Muscle of arm (tissue), 1 donor: ENCODE measurements at regions not wholly inside any gene's neighbourhood (a gene's known extent, or its start where the extent isn't known, plus 50 kb on each side); places are given as distances from the start of the nearest gene placed in this dataset.
"Not testable (repeated sequence)": the region's sequence is repeated elsewhere in the genome, so short reads cannot be mapped to it uniquely, and the experiment has no call there.

Experiments used
- DNase-seq: peaks from one replicate; pipeline ENCODE4 v3.0.0-alpha.2; 2013

DNA sequence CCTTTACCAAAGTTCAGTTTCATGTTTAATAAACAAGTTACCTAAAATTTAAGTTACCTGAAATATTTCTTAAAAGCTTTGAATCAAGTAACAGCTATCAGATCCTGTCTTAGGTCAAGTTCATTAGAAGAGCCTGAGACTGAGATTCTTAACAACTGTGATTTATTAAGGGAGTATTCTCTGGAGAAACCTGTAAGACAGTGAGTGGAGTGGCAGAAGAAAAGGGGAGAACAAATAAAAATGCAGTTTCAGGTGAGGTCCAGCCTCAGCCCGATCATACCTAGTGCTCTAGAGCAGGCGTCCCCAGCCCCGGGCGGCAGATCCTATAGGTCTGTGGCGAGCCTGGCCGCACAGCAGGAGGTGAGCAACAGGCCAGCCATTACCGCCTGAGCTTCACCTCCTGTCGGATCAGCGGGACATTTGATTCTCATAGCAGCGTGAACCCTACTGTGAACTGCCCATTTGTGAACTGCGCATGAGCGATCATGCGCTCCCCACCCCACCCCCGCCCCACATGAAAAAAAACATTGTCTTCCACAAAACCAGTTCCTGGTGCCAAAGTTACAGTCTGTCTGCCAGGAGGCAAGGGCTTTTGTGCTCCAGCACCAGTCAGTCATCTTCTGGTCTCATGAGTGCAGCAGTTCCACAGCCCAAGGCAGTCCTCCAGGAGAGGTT, 59.2 kb upstream of the ADGRB3 start:
- DNase-seq = peak; percentile 4

DNA sequence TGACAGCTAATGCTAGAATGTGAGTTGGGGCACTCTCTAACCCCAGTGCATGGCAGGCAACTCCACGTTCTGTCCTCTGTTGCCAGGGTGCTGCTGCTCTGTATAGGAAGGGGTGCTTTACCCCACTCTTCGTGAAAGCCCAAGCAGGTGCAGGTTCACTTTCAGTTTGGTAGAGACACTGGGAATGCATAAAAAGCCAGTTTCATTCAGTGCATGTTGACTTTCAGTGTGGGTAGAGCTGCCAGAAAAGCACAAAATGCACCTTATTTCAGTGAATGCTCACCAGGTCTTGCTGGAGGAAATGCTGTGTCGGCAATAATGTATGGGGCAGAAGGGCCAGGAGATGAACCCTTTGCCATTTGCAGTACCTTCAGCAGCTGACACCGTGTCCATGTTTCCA, 62.1 kb upstream of the ADGRB3 start:
- no peak for DNase-seq

DNA sequence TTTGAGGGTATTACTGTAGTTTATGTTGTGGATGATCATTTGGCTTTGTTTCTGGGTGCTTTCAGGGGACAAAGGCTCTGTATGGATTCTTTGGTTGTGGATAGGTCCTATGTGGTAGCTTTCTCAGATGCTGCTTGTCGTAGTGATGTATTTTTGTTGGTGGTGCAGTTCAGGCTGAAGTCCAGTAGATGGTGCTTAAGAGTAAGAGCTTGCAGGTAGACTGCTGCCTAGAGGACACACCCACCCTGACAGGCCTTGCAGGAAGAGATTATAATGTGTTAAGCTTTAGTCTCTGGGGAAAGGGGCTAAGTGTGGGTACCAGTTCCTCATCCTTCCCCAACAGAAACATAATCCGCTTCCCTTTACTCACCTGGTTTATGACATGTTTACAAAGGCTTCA, 62.6 kb upstream of the ADGRB3 start:
- DNase-seq = no peak

DNA sequence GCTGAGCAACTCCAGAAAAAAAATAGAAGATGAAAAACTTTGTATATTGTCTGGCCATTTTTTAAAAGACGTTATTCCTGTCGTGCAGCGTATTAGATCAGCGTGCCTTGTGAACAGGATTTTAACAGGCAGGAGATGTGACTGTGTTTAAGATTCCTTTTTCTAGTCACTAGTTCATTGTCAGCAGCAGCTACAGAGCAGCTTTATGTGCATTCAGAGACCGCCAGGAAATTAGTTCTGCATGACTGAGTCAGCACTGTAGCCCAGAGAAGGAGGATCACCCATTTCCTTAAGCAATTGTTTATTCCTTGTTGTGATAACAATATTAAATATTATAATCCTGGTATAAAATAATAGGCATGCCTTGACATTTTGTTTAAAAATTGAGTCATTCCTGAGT, 75.4 kb upstream of the ADGRB3 start:
- DNase-seq = no peak

DNA sequence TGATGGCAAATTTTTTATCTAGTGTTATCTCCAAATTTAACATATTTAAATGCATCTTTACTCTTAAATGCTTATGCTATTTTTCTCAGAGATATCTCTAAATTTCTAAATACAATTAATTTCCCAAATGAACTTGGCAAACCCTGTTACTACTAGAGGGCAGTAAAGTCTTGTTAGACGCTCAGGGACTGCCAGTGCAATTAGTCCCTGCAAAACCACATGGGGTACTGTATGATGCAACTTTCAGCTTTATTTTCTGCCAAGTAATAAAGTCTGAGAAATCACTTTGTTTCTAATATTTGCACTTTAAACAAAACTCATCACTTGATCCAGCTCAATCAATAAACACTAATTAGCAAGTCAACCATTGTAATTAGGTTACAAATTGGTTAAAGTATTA, 76.0 kb upstream of the ADGRB3 start:
- no peak for DNase-seq

DNA sequence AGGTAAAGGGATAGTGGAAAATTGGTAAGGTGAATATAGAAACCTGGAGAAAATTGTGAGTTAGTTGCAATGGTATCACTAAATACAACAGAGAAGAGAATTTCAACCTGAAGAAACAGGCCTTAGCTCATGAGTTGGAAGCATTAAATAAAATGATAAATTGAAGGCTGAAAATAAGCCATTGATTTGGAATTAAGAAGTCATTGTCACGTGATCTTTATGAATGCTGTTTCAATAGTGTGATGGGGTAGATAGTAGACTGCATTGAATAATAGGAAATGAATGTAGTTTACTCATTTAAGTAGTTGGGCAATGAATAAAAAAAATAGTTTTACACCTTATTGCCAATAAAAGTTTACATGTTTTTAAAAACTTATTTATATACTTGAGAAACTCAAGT, 88.5 kb upstream of the ADGRB3 start:
- no peak for DNase-seq

DNA sequence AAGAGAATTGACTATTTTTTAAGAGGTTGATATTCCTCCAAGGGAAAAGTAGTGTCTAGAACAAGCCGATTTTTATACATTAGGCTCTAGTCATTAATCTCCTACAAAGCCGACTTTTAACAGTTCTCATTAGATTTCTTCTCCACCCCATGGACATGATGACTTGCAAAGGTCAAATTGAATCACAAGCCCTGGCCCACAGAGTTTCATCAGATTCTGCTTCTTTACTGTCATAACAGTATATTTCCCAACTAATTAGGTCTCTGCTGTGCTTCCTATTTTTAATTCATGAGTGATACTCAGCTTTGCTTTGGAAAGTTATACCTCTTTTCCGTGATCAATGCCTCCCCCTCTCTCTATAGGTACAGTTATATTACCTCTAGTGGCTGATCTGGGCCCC, 90.6 kb upstream of the ADGRB3 start:
- no peak for DNase-seq

DNA sequence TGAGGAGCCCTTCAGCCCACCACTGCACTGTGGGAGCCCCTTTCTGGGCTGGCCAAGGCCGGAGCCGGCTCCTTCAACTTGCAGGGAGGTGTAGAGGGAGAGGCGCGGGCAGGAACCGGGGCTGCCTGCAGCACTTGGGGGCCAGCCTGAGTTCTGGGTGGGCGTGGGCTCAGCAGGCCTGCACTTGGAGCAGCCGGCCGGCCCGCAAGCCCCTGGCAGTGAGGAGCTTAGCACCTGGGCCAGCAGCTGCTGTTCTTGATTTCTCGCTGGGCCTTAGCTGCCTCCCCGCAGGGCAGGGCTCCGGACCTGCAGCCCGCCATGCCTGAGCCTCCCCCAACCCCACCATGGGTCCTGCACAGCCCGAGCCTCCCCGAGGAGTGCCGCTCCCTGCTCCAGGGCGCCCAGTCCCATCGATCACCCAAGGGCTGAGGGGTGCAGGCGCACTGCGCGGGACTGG, 101.7 kb upstream of the ADGRB3 start:
- no peak for DNase-seq

DNA sequence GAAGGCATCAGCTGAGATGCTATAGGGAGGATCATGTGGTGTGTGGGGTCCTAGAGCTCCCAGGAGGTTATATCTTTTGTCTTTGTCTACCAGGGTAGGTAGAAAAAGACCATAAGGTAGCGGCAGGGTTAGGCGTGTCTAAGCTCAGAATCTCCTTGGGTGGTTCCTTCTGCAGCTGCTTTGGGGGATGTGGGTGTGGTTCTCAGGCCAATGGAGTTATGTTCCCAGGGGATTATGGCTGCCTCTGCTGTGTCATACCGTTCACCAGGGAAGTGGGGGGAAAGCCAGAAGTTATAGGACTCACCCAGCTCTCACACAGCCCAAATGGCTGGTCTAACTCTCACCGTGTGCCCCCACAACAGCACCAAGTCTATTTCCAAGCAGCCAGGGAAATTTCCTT, 107.4 kb upstream of the ADGRB3 start:
- no peak for DNase-seq

DNA sequence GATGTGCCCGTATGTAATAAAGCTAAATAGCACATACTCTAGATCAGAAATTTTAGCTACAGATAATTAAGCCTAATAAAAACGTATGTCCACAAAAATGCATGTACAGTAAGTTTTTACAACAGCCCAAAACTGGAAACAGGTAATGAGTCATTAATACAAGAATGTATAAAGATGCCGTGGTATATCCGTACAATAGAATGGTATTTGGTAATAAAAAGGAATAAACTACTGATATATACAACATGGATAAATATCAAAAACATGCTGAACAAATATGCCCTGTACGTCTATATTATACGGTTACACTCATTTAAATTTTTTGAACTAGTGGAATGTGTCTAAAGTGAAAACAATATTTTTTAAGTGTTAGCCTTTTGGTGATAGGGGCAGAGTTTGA, 128.2 kb upstream of the ADGRB3 start:
- DNase-seq = no peak

DNA sequence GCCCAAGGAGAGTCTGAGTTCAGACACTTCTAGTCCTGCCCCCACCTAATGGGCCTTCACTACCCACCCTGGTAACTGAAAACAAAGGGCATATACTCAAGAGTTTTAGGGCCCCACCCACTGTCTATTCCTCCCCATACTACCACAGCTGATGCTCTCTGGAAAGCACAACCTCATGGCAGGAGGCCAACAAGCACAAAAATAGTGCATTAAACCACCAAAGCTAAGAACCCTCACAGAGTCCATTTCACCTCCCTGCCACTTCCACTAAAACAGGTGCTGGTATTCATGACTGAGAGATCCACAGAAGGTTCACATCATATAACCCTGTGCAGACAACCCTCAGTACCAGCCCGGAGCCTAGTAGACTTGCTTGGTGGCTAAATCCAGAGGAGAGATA, 132.1 kb upstream of the ADGRB3 start:
- DNase-seq = no peak

DNA sequence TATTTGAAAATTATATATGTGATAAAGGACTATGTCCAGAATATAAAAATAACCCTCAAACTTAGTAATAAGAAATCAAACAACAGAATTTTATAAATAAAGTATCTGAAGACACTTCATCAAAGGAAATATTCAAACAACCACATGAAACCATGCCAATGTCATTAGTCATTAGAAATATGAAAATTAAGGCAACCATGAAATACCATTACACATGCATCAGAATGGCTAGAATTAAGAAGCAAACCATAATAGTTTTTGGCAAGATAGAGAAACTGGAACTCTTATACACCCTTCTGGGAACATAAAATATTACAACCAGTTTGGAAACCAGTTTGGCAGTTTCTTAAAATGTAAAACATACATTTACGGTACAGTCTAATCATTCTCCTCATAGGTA, 137.2 kb upstream of the ADGRB3 start:
- no peak for DNase-seq

DNA sequence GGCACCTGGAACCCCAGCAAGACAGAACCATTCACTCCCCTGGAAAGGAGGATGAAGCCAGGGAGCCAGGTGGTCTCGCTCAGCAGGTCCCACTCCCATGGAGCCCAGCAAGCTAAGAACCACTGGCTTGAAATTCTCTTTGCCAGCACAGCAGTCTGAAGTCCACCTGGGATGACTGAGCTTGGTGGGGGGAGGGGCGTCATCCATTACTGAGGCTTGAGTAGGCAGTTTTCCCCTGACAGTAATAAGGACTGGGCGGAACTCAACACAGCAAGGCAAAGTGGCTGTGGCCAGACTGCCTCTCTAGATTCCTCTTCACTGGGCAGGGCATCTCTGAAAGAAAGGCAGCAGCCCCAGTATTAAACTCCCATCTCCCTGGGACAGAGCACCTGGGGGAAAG, 140.2 kb upstream of the ADGRB3 start:
- not testable (repeated sequence) for DNase-seq

DNA sequence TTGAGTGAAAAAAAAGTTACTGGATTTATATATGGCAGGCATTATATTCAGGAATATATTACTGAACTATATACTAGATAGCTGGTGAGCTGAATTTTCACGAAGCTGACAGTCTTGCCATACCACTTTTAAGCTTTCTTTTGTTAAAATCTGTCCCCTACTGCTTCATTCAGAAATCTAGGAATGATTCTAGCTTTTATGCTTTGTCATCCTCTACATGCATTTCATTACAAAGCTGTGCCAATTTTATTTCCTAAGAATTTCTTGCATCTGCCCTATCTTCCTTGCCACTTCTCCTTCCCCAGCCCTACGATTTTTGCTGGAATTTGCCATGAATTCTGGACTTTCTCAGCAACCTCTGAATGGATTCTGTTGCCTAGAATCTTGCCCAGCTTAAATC, 158.5 kb upstream of the ADGRB3 start:
- DNase-seq = no peak

DNA sequence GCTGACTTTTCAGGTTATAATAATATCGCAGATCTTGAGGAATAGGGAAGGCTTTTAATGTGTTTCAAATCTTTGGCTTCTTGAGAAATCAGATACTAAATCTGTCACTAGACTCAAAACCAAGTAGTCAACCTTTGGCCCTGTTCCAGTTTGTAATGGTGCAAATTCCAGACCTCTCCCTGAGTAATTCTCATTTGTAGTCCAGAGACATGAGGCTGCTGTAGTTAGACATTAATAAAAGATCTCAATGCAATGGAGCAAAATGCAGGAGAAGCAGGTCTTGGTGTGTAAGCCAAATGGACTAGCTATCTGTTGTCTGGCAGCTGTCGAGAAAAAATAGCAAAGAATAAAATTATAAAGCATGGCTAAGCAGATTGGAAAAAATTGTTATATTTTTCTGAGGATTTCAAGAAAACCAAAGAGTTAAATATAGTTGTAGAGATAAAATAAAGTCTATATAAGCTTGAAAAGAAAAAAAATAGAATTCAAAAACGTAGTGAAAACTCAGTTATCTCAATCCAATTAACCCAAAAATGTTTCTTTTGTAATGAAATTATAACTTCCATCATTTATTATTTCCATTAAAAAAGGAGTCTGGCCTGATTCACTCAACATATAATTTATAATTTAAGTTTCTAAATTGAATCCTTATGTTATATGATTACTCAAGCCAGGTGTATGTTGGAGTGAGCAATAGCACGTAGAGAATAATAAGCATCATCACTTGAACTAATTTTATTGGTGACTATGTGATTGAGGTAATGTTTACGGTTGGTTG, 161.5 kb upstream of the ADGRB3 start:
- no peak for DNase-seq

DNA sequence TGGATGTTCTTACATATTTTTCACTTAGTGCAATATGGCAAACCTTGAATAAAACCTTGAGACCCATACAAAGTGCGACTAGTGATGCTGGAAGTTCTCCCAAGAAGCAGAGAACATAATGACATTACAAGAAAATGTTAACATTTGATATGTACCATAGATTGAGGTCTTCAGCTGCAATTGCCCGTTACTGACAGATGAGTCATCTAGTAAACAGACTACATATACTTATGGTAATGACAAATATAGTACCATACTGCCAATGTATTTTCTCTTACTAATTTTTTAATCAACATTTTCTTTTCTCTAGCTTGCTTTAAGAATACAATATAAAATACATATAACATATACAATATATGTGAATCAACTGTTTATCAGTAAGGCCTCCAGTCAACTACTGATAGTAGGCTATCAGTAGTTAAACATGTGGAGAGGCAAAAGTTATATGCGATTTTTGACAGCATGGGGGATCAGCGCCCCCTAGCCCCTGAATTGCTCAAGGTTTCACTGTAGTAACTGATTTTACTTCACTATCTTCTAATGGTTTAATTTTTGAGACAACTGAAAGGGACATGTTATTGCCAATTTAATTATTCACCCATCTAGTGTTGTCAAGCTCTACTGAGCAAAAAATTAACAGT, 166.7 kb upstream of the ADGRB3 start:
- no peak for DNase-seq

DNA sequence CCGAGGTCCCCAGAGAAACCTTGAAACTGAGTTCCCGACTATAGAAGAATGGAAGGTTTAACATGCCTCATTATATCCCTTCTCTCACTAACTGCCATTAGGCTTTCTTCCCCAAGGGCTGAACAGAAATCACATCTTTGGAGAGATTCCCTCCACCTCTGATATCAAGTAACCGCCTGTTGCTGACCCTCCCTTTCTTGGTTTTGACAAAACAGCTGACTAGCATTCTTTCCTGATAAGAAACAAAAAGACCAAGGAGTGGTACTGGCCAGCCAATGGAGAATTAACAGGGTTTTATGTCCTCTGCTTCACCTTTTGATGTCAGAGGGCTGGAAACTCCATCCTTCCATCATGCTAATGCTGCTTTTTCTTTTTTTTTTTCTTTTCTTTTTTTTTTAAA, 176.6 kb upstream of the ADGRB3 start:
- no peak for DNase-seq

DNA sequence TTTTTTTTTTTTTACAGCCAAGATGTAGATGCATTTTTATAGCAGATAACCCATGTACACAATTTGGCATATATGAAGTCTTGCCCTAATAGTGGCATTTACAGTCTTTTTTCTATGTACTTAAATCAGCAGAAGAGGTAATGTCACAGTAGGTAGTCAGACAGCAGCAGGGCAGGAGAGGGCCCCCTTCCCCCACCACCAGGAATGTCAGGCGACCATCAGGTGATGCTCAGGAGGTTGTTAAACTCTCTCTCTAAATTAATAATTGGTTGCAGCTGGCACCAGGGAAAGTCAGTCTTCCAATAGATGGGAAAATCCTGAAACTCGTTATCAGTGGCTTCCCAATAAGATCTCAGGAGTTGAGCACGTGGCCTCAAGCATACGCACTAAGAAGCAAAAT, 188.0 kb upstream of the ADGRB3 start:
- DNase-seq = no peak

DNA sequence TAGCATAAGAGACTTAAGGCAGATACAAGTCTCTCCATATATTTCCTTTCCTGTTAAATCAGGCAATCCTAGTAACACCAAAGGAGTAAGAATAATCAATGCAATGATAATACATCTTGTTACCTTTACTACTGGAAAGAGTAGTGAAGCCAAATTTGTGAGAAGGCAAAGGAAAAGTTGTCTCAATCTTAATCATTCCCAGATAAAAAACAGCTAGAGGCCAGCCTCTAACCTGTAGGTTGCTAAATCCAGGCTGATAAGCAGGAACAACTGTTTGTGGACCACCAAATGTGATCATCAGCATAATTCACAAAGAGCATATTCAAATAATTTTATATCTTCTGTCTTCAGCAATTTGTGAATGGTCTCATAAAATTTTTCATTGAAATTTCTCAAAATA, 189.2 kb upstream of the ADGRB3 start:
- no peak for DNase-seq

DNA sequence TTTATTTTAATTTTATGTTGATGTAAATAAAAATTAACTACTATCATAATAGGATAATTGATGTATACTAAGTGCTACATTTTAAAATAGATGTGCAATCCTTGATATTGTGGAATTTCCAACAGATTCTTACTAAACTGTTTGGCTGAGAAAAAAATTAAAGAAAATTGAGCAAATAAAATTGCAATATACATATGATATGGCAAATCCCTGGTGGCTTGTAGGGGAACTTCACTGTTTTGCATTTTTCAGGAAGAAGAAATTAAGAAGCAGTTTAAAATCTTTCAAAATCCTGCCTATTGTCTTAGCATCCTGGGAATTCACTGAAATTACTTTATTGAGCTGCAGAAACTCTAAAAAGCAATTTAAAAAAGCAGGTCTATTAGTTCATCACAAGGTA, 191.4 kb upstream of the ADGRB3 start:
- DNase-seq = no peak

DNA sequence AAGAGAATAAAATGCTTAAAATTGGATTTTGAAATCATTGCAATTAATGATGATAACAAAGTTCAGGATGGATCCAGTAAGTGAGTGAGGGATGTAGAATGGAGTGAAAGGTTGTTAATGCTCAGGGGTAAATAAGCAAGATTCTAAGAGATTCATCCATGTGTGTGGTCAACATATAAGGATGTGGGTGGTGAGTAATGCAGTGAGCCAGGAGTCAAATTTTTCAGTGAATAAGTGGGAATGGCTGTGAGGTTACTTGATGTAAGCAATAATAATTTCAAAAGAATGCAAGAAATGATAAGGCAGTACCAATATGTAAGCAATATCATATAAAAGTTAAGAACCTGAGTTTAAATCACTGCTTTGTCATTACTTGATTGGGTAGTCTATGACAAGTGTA, 207.5 kb upstream of the ADGRB3 start:
- DNase-seq = no peak

DNA sequence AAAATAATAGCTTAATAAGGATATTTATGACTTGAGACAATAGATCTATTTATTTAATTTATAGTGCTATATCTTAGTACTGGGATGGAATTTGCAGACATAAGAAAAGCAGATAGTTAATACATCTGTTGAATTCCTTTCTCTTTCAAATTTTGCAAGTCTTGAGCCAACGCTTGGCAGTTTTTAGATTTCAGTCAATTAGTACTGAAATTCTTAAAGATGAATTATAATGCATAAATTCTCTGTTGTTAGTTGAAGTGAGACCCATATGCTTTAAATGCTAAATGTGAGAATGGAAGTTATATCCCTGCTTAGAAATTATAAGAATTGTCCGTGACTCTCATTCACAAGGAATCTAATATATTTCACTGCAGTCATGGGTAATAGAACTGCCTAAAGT, 225.1 kb upstream of the ADGRB3 start:
- DNase-seq = no peak

DNA sequence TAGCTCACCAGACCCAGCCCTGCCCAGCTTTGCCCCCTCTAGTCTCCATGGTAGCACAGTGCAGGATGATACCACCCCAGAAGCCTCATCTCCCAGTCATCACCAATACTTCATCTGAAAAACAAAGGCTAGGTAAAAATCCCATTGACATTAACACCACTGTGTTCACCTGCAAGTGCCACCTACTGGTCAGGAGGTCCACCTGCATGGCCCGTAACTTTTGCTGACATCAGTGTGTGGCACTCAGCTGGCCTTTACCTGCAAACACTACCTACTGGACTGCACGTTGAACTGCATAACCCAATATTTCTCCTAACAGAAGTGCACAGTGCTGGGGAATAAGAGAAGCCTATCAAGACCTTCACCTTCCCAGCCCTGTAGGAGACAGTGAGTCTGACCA, 234.7 kb upstream of the ADGRB3 start:
- no peak for DNase-seq
